PC-9 (cell line): ENCODE measurements at regions not wholly inside any gene's neighbourhood (a gene's known extent, or its start where the extent isn't known, plus 50 kb on each side); places are given as distances from the start of the nearest gene placed in this dataset.

Experiments used
- CTCF ChIP-seq: fragments of 200-600 bp; sonication (generic); conservative IDR thresholded peaks from 2 replicates; pipeline ENCODE4 v1.6.1; 2017; ENCODE audit warnings: mixed run types, antibody characterized with exemption, mild to moderate bottlenecking, moderate library complexity
- EZH2 ChIP-seq: fragments of 200-600 bp; sonication (generic); IDR thresholded peaks from 2 replicates; pipeline ENCODE4 v1.8.0; 2017; ENCODE audit warnings: antibody characterized with exemption, low read depth

GRCh38 chr13:26883613-26884257, 123.1 kb upstream of the GPR12 start:
- no peak for TF ChIP-seq CTCF
- TF ChIP-seq EZH2: no peak
